ENCODE measurements at regions not wholly inside any gene's neighbourhood (a gene's known extent, or its start where the extent isn't known, plus 50 kb on each side); places are given as distances from the start of the nearest gene placed in this dataset.

DNA sequence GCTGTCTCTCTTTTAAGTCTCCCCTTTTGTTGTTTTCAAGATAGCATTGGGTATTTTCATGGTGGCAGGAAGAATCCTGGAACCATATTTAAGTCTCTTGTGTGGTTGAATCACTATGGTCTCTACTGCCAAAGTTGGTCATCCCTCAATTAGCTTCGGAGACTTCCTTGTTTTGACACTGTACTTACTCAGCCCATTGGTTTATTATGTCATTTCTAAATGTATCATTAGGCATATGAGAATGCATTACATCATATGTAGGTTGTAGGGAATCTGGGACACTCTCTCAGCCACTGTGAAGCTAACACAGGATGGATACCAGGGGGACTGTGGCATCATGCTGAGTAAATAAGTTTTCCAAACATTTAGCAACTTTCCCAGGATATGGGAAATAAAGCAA, 211.8 kb downstream of the DTHD1 start:
- TF ChIP-seq CTCF (IDR thresholded peaks at IDR 0.05) (no peak), POLR2A (IDR thresholded peaks at IDR 0.05) (no peak)
